ENCODE measurements at regions not wholly inside any gene's neighbourhood (a gene's known extent, or its start where the extent isn't known, plus 50 kb on each side); places are given as distances from the start of the nearest gene placed in this dataset.

DNA sequence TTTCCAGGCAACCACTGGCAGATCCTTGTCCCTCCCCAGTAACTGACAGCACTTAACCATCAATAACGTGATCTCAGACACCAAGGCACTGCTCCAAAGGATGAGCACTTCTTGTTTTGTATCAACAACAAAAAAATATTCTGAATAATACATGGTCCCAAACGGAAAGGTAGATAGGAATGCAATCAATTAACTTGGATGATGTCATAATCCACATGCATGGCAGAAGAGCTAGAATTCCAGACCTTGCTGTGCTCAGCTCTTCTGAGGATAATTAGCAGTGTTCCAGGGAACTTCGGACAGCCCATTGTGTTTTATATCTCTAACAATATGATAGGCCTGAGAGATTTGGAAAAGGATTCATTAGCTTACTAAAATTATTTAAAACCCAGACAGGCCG lies 288.4 kb upstream of the PCSK5 start:
- no peak overlapping the region for H2BK12ac ChIP-seq (ENCODE audit: low read length)
- H2BK120ac ChIP-seq (ENCODE audit: insufficient read depth, low read length, poor library complexity): no peak overlapping the region
- no peaks in the 10 kb centered on the region for H3K79me2 ChIP-seq (ENCODE audit: control insufficient read depth, insufficient read depth, low read length, poor library complexity)
- H3K23ac ChIP-seq (ENCODE audit: low read length): no peak overlapping the region
- WGBS (ENCODE audit: extremely low coverage, insufficient coverage, insufficient read length): no CpG with 5 or more reads among the region's 4 CpGs
- no peak overlapping the region for H3K27ac ChIP-seq (ENCODE audit: low read depth, low read length)
- H2AK5ac ChIP-seq (ENCODE audit: low read length): no peak overlapping the region
- H4K12ac ChIP-seq (ENCODE audit: low read depth, low read length): no peak overlapping the region
- no peak overlapping the region for H3K4me3 ChIP-seq (ENCODE audit: low read depth, low read length)
- H4K8ac ChIP-seq (ENCODE audit: low read depth, low read length): no peak overlapping the region
- H3K4ac ChIP-seq (ENCODE audit: low read depth, low read length): no peak overlapping the region
- H3K14ac ChIP-seq (ENCODE audit: low read length): no peak overlapping the region
- no peak overlapping the region for H2AFZ ChIP-seq (ENCODE audit: insufficient read depth, low read length, poor library complexity)
- H2BK5ac ChIP-seq (ENCODE audit: low read depth, low read length, poor library complexity): no peak overlapping the region
- H3K27me3 ChIP-seq (ENCODE audit: insufficient read depth, low read length): no peaks in the 10 kb centered on the region
- H3K9ac ChIP-seq (ENCODE audit: low read length): no peak overlapping the region
- H3K36me3 ChIP-seq (ENCODE audit: control insufficient read depth in 1 of 2, insufficient read depth in 2 of 2, low read length in 2 of 2): no peaks in the 10 kb centered on the region
- H4K91ac ChIP-seq (ENCODE audit: low read depth, low read length): no peak overlapping the region
- no peak overlapping the region for H3K4me2 ChIP-seq (ENCODE audit: low read length)
- H3K4me1 ChIP-seq (ENCODE audit: control insufficient read depth in 1 of 2, insufficient read depth in 2 of 2, low read length in 2 of 2): peaks cover 0 to 4% of the 10 kb centered on the region in 2 experiments
- DNase-seq: no peak
- H3K9me3 ChIP-seq (ENCODE audit: insufficient read depth, low read depth, low read length): no peaks in the 10 kb centered on the region
- no peak overlapping the region for H3K18ac ChIP-seq (ENCODE audit: low read length)
- H3K79me1 ChIP-seq (ENCODE audit: low read length): no peaks in the 10 kb centered on the region

DNA sequence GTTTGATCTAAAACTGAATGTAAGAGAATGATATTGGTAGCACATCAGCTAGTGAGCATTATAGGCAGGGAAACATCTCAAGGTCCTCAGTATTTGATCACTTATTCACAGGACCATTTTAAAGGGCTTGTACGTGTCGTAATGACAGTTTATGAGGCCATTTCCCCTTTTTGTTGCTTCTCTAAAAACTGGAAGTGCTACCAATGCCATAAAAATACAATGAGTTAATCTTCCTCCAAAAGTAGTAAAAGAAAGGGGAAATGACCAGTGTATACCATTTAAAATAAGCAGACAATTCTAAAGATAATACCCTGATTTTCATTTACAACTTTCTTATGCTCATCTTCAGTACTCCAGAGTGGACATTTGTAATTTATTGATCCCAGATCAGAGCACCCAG lies 285.8 kb upstream of the PCSK5 start:
- Histone ChIP-seq H3K9ac (ENCODE audit: low read length) (no peak overlapping the region), H3K4me3 (ENCODE audit: low read depth, low read length) (no peak overlapping the region), H4K8ac (ENCODE audit: low read depth, low read length) (no peak overlapping the region), H2BK5ac (ENCODE audit: low read depth, low read length, poor library complexity) (no peak overlapping the region), H4K91ac (ENCODE audit: low read depth, low read length) (no peak overlapping the region), H3K18ac (ENCODE audit: low read length) (no peak overlapping the region), H3K23ac (ENCODE audit: low read length) (no peak overlapping the region), H2AK5ac (ENCODE audit: low read length) (no peak overlapping the region), H3K9me3 (ENCODE audit: insufficient read depth, low read depth, low read length) (no peaks in the 10 kb centered on the region), H4K12ac (ENCODE audit: low read depth, low read length) (no peak overlapping the region), H3K14ac (ENCODE audit: low read length) (no peak overlapping the region), H2AFZ (ENCODE audit: insufficient read depth, low read length, poor library complexity) (no peak overlapping the region), H3K4me1 (ENCODE audit: control insufficient read depth in 1 of 2, insufficient read depth in 2 of 2, low read length in 2 of 2) (peaks cover 0 to 4% of the 10 kb centered on the region in 2 experiments), H3K27me3 (ENCODE audit: insufficient read depth, low read length) (no peaks in the 10 kb centered on the region), H2BK12ac (ENCODE audit: low read length) (no peak overlapping the region), H3K4me2 (ENCODE audit: low read length) (no peak overlapping the region), H3K79me1 (ENCODE audit: low read length) (no peaks in the 10 kb centered on the region), H2BK120ac (ENCODE audit: insufficient read depth, low read length, poor library complexity) (no peak overlapping the region), H3K36me3 (ENCODE audit: control insufficient read depth in 1 of 2, insufficient read depth in 2 of 2, low read length in 2 of 2) (no peaks in the 10 kb centered on the region), H3K4ac (ENCODE audit: low read depth, low read length) (no peak overlapping the region), H3K27ac (ENCODE audit: low read depth, low read length) (no peak overlapping the region), H3K79me2 (ENCODE audit: control insufficient read depth, insufficient read depth, low read length, poor library complexity) (no peaks in the 10 kb centered on the region)
- DNase-seq: no peak
- WGBS (ENCODE audit: extremely low coverage, insufficient coverage, insufficient read length): no CpG with 5 or more reads among the region's 2 CpGs

- H3K14ac ChIP-seq (ENCODE audit: low read length): no peak overlapping the region
- H3K27ac ChIP-seq (ENCODE audit: low read depth, low read length): no peak overlapping the region
- no peak overlapping the region for H3K23ac ChIP-seq (ENCODE audit: low read length)
- H3K18ac ChIP-seq (ENCODE audit: low read length): no peak overlapping the region
- no peak for DNase-seq
- no peak overlapping the region for H2AFZ ChIP-seq (ENCODE audit: insufficient read depth, low read length, poor library complexity)
- no peak overlapping the region for H2BK12ac ChIP-seq (ENCODE audit: low read length)
- H3K79me1 ChIP-seq (ENCODE audit: low read length): no peaks in the 10 kb centered on the region
- no peaks in the 10 kb centered on the region for H3K36me3 ChIP-seq (ENCODE audit: control insufficient read depth in 1 of 2, insufficient read depth in 2 of 2, low read length in 2 of 2)
- no peak overlapping the region for H4K91ac ChIP-seq (ENCODE audit: low read depth, low read length)
- no CpG with 5 or more reads among the region's 2 CpGs for WGBS (ENCODE audit: extremely low coverage, insufficient coverage, insufficient read length)
- H4K8ac ChIP-seq (ENCODE audit: low read depth, low read length): no peak overlapping the region
- no peaks in the 10 kb centered on the region for H3K27me3 ChIP-seq (ENCODE audit: insufficient read depth, low read length)
- H4K12ac ChIP-seq (ENCODE audit: low read depth, low read length): no peak overlapping the region
- H3K9ac ChIP-seq (ENCODE audit: low read length): no peak overlapping the region
- no peaks in the 10 kb centered on the region for H3K79me2 ChIP-seq (ENCODE audit: control insufficient read depth, insufficient read depth, low read length, poor library complexity)
- H3K9me3 ChIP-seq (ENCODE audit: insufficient read depth, low read depth, low read length): no peaks in the 10 kb centered on the region
- no peak overlapping the region for H2BK5ac ChIP-seq (ENCODE audit: low read depth, low read length, poor library complexity)
- H3K4ac ChIP-seq (ENCODE audit: low read depth, low read length): no peak overlapping the region
- H2BK120ac ChIP-seq (ENCODE audit: insufficient read depth, low read length, poor library complexity): no peak overlapping the region
- no peak overlapping the region for H3K4me2 ChIP-seq (ENCODE audit: low read length)
- no peak overlapping the region for H2AK5ac ChIP-seq (ENCODE audit: low read length)
- no peak overlapping the region for H3K4me3 ChIP-seq (ENCODE audit: low read depth, low read length)
- H3K4me1 ChIP-seq (ENCODE audit: control insufficient read depth in 1 of 2, insufficient read depth in 2 of 2, low read length in 2 of 2): no peaks in the 10 kb centered on the region
Observed at GRCh38 chr9:75607521-75607920, 283.0 kb upstream of the PCSK5 start.

DNA sequence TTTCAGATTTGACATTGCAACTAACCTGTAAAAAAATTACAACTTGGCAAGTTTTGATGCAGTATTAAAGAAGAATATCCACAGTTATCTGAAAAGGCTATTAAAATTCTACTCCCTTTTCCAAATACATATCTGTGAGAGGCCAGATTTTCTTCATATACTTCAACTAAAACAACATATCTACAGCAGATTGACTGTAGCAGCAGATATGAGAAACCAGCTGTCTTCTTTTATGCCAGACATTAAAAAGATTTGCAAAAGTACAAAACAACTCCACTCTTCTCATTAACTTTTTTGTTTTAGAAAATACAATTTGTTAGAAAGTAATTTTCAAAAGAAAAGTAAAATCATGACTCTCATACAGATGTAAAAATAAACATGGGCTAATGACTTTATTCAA lies 281.1 kb upstream of the PCSK5 start:
- no peaks in the 10 kb centered on the region for H3K9me3 ChIP-seq (ENCODE audit: insufficient read depth, low read depth, low read length)
- H3K4me2 ChIP-seq (ENCODE audit: low read length): no peak overlapping the region
- no peak overlapping the region for H3K4me3 ChIP-seq (ENCODE audit: low read depth, low read length)
- no peak for DNase-seq
- no peaks in the 10 kb centered on the region for H3K4me1 ChIP-seq (ENCODE audit: control insufficient read depth in 1 of 2, insufficient read depth in 2 of 2, low read length in 2 of 2)
- H4K8ac ChIP-seq (ENCODE audit: low read depth, low read length): no peak overlapping the region
- H3K27ac ChIP-seq (ENCODE audit: low read depth, low read length): no peak overlapping the region
- no peak overlapping the region for H3K9ac ChIP-seq (ENCODE audit: low read length)
- no peak overlapping the region for H3K4ac ChIP-seq (ENCODE audit: low read depth, low read length)
- H3K27me3 ChIP-seq (ENCODE audit: insufficient read depth, low read length): no peaks in the 10 kb centered on the region
- H3K36me3 ChIP-seq (ENCODE audit: control insufficient read depth in 1 of 2, insufficient read depth in 2 of 2, low read length in 2 of 2): no peaks in the 10 kb centered on the region
- no peak overlapping the region for H2AFZ ChIP-seq (ENCODE audit: insufficient read depth, low read length, poor library complexity)
- H4K12ac ChIP-seq (ENCODE audit: low read depth, low read length): no peak overlapping the region
- H3K79me1 ChIP-seq (ENCODE audit: low read length): no peaks in the 10 kb centered on the region
- no peak overlapping the region for H3K18ac ChIP-seq (ENCODE audit: low read length)
- no peak overlapping the region for H3K23ac ChIP-seq (ENCODE audit: low read length)
- no peak overlapping the region for H2BK120ac ChIP-seq (ENCODE audit: insufficient read depth, low read length, poor library complexity)
- no peak overlapping the region for H3K14ac ChIP-seq (ENCODE audit: low read length)
- no peak overlapping the region for H4K91ac ChIP-seq (ENCODE audit: low read depth, low read length)
- no peak overlapping the region for H2BK12ac ChIP-seq (ENCODE audit: low read length)
- no peaks in the 10 kb centered on the region for H3K79me2 ChIP-seq (ENCODE audit: control insufficient read depth, insufficient read depth, low read length, poor library complexity)
- no peak overlapping the region for H2AK5ac ChIP-seq (ENCODE audit: low read length)
- no peak overlapping the region for H2BK5ac ChIP-seq (ENCODE audit: low read depth, low read length, poor library complexity)

Data from trophoblast cell (in vitro differentiated cells and primary cell).